Type B pancreatic cell (in vitro differentiated cells): ENCODE measurements at regions not wholly inside any gene's neighbourhood (a gene's known extent, or its start where the extent isn't known, plus 50 kb on each side); places are given as distances from the start of the nearest gene placed in this dataset.

Experiments used
- DNase-seq: peaks from one replicate; pipeline ENCODE4 v3.0.0; 2021; ENCODE audit warnings: mixed read lengths; ENCODE audit not compliant: unreplicated experiment; ENCODE audit errors: extremely low spot score
- H3K27ac Mint-ChIP-seq: 2 replicates; pipeline ENCODE4 v1.8.0; 2021; ENCODE audit warnings: mild to moderate bottlenecking, mixed read lengths
- H3K27me3 Mint-ChIP-seq: 2 replicates; pipeline ENCODE4 v1.8.0; 2021; ENCODE audit warnings: mixed read lengths
- H3K36me3 Mint-ChIP-seq: 2 replicates; pipeline ENCODE4 v1.8.0; 2021; ENCODE audit warnings: mixed read lengths
- H3K4me1 Mint-ChIP-seq: one replicate; pipeline ENCODE4 v1.8.0; 2021; ENCODE audit warnings: mixed read lengths; ENCODE audit not compliant: unreplicated experiment
- H3K4me3 Mint-ChIP-seq: 2 replicates; pipeline ENCODE4 v1.8.0; 2021; ENCODE audit warnings: mild to moderate bottlenecking, mixed read lengths
- H3K9me3 Mint-ChIP-seq: 2 replicates; pipeline ENCODE4 v1.8.0; 2021; ENCODE audit warnings: mixed read lengths
- CTCF ChIP-seq: fragments of 200-600 bp; sonication (generic); conservative IDR thresholded peaks from 2 replicates; pipeline ENCODE4 v1.5.0; 2021; ENCODE audit warnings: antibody characterized with exemption, mild to moderate bottlenecking

GRCh38 chr15:36256404-36256807 lies 323.0 kb upstream of the CDIN1 start:
- H3K27me3 Mint-ChIP-seq, result no peaks in the 10 kb centered on the region
- no peak overlapping the region for H3K4me3 Mint-ChIP-seq
- TF ChIP-seq CTCF, result no peak
- DNase-seq, result no peak
- peaks cover 5% of the 10 kb centered on the region for H3K9me3 Mint-ChIP-seq
- peaks cover 30% of the 10 kb centered on the region for H3K4me1 Mint-ChIP-seq
- no peak overlapping the region for H3K27ac Mint-ChIP-seq
- H3K36me3 Mint-ChIP-seq, result no peaks in the 10 kb centered on the region

- H3K27ac Mint-ChIP-seq, result no peak overlapping the region
- no peak overlapping the region for H3K4me3 Mint-ChIP-seq
- H3K9me3 Mint-ChIP-seq, result no peaks in the 10 kb centered on the region
- no peak for DNase-seq
- no peak for TF ChIP-seq CTCF
- no peaks in the 10 kb centered on the region for H3K4me1 Mint-ChIP-seq
- H3K27me3 Mint-ChIP-seq, result peaks cover 7% of the 10 kb centered on the region
- no peaks in the 10 kb centered on the region for H3K36me3 Mint-ChIP-seq
Measured at GRCh38 chr15:36263666-36264065, 315.8 kb upstream of the CDIN1 start.

GRCh38 chr15:36265422-36265821 lies 314.0 kb upstream of the CDIN1 start:
- TF ChIP-seq CTCF, result no peak
- peaks cover 7% of the 10 kb centered on the region for H3K27me3 Mint-ChIP-seq
- no peak overlapping the region for H3K27ac Mint-ChIP-seq

GRCh38 chr15:36271048-36271447 lies 308.4 kb upstream of the CDIN1 start:
- Mint-ChIP-seq H3K9me3 (no peaks in the 10 kb centered on the region), H3K4me1 (no peaks in the 10 kb centered on the region), H3K27ac (no peak overlapping the region), H3K27me3 (peaks cover 9% of the 10 kb centered on the region), H3K4me3 (no peak overlapping the region), H3K36me3 (no peaks in the 10 kb centered on the region)
- no peak for TF ChIP-seq CTCF
- DNase-seq, result no peak

More at GRCh38 chr15:36265422-36265821, 314.0 kb upstream of the CDIN1 start:
- no peak overlapping the region for H3K4me3 Mint-ChIP-seq
- no peaks in the 10 kb centered on the region for H3K4me1 Mint-ChIP-seq
- no peak for DNase-seq
- no peaks in the 10 kb centered on the region for H3K9me3 Mint-ChIP-seq
- H3K36me3 Mint-ChIP-seq, result no peaks in the 10 kb centered on the region

GRCh38 chr15:36275656-36276055 lies 303.8 kb upstream of the CDIN1 start:
- Mint-ChIP-seq H3K4me3 (no peak overlapping the region), H3K27ac (no peak overlapping the region), H3K9me3 (peaks cover 15% of the 10 kb centered on the region), H3K4me1 (no peaks in the 10 kb centered on the region), H3K27me3 (peaks cover 6% of the 10 kb centered on the region), H3K36me3 (peaks cover 3% of the 10 kb centered on the region)
- DNase-seq, result no peak
- no peak for TF ChIP-seq CTCF

GRCh38 chr15:36278219-36278618 lies 301.2 kb upstream of the CDIN1 start:
- Mint-ChIP-seq H3K9me3 (peaks cover 15% of the 10 kb centered on the region), H3K27ac (no peak overlapping the region), H3K27me3 (no peaks in the 10 kb centered on the region), H3K4me1 (no peaks in the 10 kb centered on the region), H3K36me3 (peaks cover 3% of the 10 kb centered on the region), H3K4me3 (no peak overlapping the region)
- no peak for TF ChIP-seq CTCF
- no peak for DNase-seq
